NT2/D1 (cell line): ENCODE measurements at regions not wholly inside any gene's neighbourhood (a gene's known extent, or its start where the extent isn't known, plus 50 kb on each side); places are given as distances from the start of the nearest gene placed in this dataset.

Experiments used
- SUZ12 ChIP-seq: IDR thresholded peaks from 2 replicates; pipeline ENCODE4 v1.6.1; 2011; ENCODE audit not compliant: insufficient read length, insufficient read depth; ENCODE audit errors: extremely low read depth
- YY1 ChIP-seq: IDR thresholded peaks from 2 replicates; pipeline ENCODE4 v1.6.1; 2011; ENCODE audit not compliant: insufficient read length, insufficient read depth
- ZNF274 ChIP-seq: IDR thresholded peaks from 2 replicates; pipeline ENCODE4 v1.6.1; 2011; ENCODE audit warnings: mild to moderate bottlenecking, low read depth, low read length

DNA sequence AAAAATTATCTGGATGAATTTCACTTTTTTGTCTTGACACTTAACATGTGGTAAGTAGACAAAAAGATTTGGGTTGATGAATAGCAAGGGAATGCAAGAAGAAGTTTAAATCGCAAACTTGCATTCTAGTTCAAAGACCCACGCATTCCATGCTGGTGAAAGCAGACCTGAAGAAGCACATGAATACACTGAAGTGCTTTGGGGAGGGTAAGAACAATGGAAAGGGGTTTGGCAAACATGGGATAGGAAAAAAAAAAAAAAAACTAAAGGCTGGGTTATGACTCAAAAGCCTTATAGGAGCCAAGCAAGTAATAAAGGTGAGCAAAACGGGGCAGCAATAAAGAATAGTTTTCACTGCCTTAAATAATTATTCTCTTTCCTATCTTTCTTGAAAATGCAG is 450.2 kb downstream of the LMO4 start:
- TF ChIP-seq SUZ12 (no peak), ZNF274 (no peak), YY1 (no peak)
